Coronary artery (tissue), 2 donors: ENCODE measurements at regions not wholly inside any gene's neighbourhood (a gene's known extent, or its start where the extent isn't known, plus 50 kb on each side); places are given as distances from the start of the nearest gene placed in this dataset.

ENCODE experiments used
- DNase-seq: peaks from one replicate; pipeline ENCODE4 v3.0.0-alpha.2; 2017; ENCODE audit warnings: low spot score
- H3K27ac ChIP-seq, 2 donors: fragments of 200-600 bp; sonication (generic); one replicate each; pipeline ENCODE4 v1.5.1; 2016 to 2019
- H3K4me3 ChIP-seq: fragments of 200-600 bp; sonication (generic); 2 replicates; pipeline ENCODE4 v1.5.1; 2016; ENCODE audit warnings: mild to moderate bottlenecking, moderate library complexity
- TF ChIP-seq, protein P1 (sequence below): fragments of 200-600 bp; sonication (generic); IDR thresholded peaks from one replicate; pipeline ENCODE4 v1.5.1; 2019; ENCODE audit warnings: antibody characterized with exemption

DNA sequence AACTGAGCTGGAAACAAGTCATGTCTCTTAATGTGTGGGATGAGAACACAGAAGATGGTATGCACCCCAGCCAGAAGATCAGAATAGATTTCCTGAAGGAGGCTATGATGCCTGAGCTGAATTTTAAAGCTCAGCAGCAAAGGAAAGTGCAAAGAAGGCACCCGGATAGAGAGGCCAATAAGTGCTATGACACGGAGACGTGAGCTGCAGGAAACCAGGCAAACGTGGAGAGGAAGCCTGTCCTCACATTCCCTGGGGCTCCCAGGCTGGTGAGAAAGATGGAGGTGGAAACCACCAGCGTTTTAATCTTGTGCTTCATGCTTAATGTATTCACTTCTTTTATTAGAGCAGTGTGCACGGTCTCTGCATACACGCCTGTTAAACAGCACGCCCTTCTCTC is 302.1 kb downstream of the HAPSTR1 start:
- Histone ChIP-seq H3K27ac (no peak overlapping the region), H3K4me3 (no peak overlapping the region)
- DNase-seq = no peak
- TF ChIP-seq, protein P1, sequence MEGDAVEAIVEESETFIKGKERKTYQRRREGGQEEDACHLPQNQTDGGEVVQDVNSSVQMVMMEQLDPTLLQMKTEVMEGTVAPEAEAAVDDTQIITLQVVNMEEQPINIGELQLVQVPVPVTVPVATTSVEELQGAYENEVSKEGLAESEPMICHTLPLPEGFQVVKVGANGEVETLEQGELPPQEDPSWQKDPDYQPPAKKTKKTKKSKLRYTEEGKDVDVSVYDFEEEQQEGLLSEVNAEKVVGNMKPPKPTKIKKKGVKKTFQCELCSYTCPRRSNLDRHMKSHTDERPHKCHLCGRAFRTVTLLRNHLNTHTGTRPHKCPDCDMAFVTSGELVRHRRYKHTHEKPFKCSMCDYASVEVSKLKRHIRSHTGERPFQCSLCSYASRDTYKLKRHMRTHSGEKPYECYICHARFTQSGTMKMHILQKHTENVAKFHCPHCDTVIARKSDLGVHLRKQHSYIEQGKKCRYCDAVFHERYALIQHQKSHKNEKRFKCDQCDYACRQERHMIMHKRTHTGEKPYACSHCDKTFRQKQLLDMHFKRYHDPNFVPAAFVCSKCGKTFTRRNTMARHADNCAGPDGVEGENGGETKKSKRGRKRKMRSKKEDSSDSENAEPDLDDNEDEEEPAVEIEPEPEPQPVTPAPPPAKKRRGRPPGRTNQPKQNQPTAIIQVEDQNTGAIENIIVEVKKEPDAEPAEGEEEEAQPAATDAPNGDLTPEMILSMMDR = no peak

GRCh38 chr16:9395958-9396359 is 304.5 kb downstream of the HAPSTR1 start:
- TF ChIP-seq, protein P1 = no peak
- Histone ChIP-seq H3K27ac (no peak overlapping the region), H3K4me3 (no peak overlapping the region)
- no peak for DNase-seq

DNA sequence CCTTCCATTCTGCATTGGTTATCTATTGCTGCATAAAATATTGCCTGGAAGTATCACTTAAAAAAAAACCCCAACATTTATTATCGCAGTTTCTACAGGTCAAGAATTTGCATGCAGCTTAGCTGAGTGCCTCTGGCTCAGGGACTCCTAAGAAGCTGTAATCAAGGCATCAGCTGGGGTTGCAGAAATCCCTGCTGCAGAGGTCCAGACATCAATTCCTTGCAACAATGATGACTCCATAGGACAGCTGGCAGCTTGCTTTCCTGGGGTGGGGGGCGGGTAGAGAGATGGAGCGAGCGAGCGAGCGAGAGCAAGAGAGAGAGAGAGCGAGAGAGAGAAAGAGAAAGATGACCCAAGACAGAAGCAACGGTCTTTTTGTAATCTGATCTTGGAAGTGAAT is 308.1 kb downstream of the HAPSTR1 start:
- Histone ChIP-seq H3K27ac (no peak overlapping the region), H3K4me3 (no peak overlapping the region)
- TF ChIP-seq, protein P1 = no peak
- DNase-seq = no peak

GRCh38 chr16:9401173-9401572 is 309.7 kb downstream of the HAPSTR1 start:
- TF ChIP-seq, protein P1 = no peak
- no peak overlapping the region for H3K27ac ChIP-seq
- no peak for DNase-seq
- H3K4me3 ChIP-seq = no peak overlapping the region

- no peak overlapping the region for H3K27ac ChIP-seq
- TF ChIP-seq, protein P1 = no peak
- DNase-seq = no peak
Observed at GRCh38 chr16:9402293-9402860, 310.9 kb downstream of the HAPSTR1 start.

DNA sequence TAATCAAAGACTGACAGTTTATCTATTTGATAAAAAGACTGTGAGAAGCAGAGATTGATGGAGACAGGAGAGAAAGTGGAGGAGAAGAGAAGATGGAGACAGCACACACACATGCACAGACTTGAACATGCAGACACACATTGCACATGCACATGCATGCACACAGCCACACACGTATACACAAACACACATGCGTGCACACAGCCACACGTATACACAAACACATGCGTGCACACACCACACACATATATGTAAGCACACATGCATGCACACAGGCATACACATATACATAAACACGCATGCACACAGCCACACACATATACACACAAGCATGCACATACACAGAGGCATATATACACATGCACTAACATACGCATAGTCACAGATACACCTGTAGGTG is 313.4 kb downstream of the HAPSTR1 start:
- no peak overlapping the region for H3K27ac ChIP-seq
- H3K4me3 ChIP-seq = no peak overlapping the region
- DNase-seq = no peak
- TF ChIP-seq, protein P1 = no peak

More at GRCh38 chr16:9402293-9402860, 310.9 kb downstream of the HAPSTR1 start:
- no peak overlapping the region for H3K4me3 ChIP-seq

DNA sequence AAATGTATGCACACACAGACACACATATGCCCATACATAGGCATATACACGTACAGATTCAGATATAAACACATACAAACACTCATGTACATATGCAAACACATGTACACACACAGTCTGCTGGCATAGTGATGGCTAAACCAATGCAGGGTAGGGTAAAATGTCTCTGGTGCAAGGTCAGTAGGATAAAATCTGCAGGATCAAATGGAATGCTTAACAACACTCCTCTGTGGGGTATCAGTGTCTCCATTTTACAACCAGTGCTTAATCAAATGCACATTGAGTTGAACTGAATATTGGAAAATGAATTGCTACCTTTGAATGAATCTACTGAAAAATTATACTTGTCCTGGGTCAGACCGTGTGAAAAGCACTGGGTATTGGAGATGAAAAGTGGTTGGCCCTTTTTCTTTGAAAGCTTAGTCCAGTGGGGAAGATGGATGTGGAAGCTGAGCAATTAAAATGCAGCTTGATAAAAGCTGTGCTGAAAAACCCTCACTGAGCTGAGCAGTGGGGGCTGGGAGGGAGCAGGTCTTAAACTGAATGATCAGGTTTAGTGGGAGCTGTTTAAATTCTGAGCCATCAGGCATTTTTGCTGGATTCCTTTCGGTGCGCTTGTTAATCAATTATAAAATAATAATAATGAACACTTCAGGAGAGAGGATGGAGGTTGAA is 314.7 kb downstream of the HAPSTR1 start:
- Histone ChIP-seq H3K27ac (no peak overlapping the region), H3K4me3 (no peak overlapping the region)
- TF ChIP-seq, protein P1 = no peak
- DNase-seq = no peak
